DND-41 (cell line): ENCODE measurements at regions not wholly inside any gene's neighbourhood (a gene's known extent, or its start where the extent isn't known, plus 50 kb on each side); places are given as distances from the start of the nearest gene placed in this dataset.

ENCODE experiments used
- ATAC-seq: fragments of 200-7000 bp; cut with Tn5 transposase; 3 replicates; pipeline ENCODE4 v1.9.1; 2021; ENCODE audit warnings: low read depth; ENCODE audit not compliant: insufficient read depth
- DNase-seq: peaks from one replicate; pipeline ENCODE4 v3.0.0-alpha.2; 2020
- H2AFZ ChIP-seq: 2 replicates; pipeline ENCODE4 v1.6.0; 2012; ENCODE audit warnings: low read depth, low read length
- H3K27ac ChIP-seq: 2 replicates; pipeline ENCODE4 v1.5.1; 2012; ENCODE audit warnings: low read length, inconsistent platforms
- H3K27me3 ChIP-seq: fragments of 200-600 bp; sonication (generic); 2 replicates; pipeline ENCODE4 v1.6.0; 2012; ENCODE audit warnings: low read length, mild to moderate bottlenecking, inconsistent platforms; ENCODE audit not compliant: insufficient read depth, poor library complexity
- H3K36me3 ChIP-seq: 2 replicates; pipeline ENCODE4 v1.5.1; 2012; ENCODE audit warnings: low read length, inconsistent platforms; ENCODE audit not compliant: insufficient read depth
- H3K4me1 ChIP-seq: 2 replicates; pipeline ENCODE4 v1.5.1; 2012; ENCODE audit warnings: mild to moderate bottlenecking, low read length; ENCODE audit not compliant: insufficient read depth
- H3K4me2 ChIP-seq: 2 replicates; pipeline ENCODE4 v1.6.0; 2012; ENCODE audit warnings: mild to moderate bottlenecking, moderate library complexity, low read length, inconsistent platforms; ENCODE audit not compliant: insufficient read depth
- H3K4me3 ChIP-seq, 2 experiments: fragments of 200-600 bp in 1 of 2; shearing (Covaris generic) in 1 of 2; 2 replicates each; pipeline ENCODE4 v1.5.1; 2012 to 2016; ENCODE audit warnings: inconsistent platforms in 2 of 2, low read length in 2 of 2, mild to moderate bottlenecking in 2 of 2, low read depth in 1 of 2, moderate library complexity in 1 of 2
- H3K79me2 ChIP-seq: 2 replicates; pipeline ENCODE4 v1.6.0; 2012; ENCODE audit warnings: low read length, inconsistent platforms; ENCODE audit not compliant: insufficient read depth
- H3K9ac ChIP-seq: 2 replicates; pipeline ENCODE4 v1.6.0; 2012; ENCODE audit warnings: low read depth, mild to moderate bottlenecking, inconsistent platforms, low read length, moderate library complexity
- H3K9me3 ChIP-seq: 2 replicates; pipeline ENCODE4 v1.5.1; 2012; ENCODE audit warnings: low read length, moderate library complexity, mild to moderate bottlenecking, inconsistent platforms; ENCODE audit not compliant: insufficient read depth, severe bottlenecking
- H4K20me1 ChIP-seq: 2 replicates; pipeline ENCODE4 v1.6.0; 2012; ENCODE audit warnings: low read length; ENCODE audit not compliant: insufficient read depth
- CTCF ChIP-seq: IDR thresholded peaks from 2 replicates; pipeline ENCODE4 v1.5.1; 2012; ENCODE audit warnings: borderline replicate concordance, low read length, moderate library complexity, mild to moderate bottlenecking; ENCODE audit not compliant: poor library complexity, severe bottlenecking; ENCODE audit errors: extremely low read depth
- EZH2 ChIP-seq: IDR thresholded peaks from 3 replicates; pipeline ENCODE4 v1.6.1; 2012; ENCODE audit warnings: borderline replicate concordance, low read depth, mild to moderate bottlenecking, moderate library complexity, low read length, inconsistent platforms; ENCODE audit not compliant: severe bottlenecking

GRCh38 chr9:107989099-107989498 is 499.5 kb upstream of the KLF4 start:
- Histone ChIP-seq H3K79me2 (no peaks in the 10 kb centered on the region), H4K20me1 (no peaks in the 10 kb centered on the region), H3K4me1 (no peaks in the 10 kb centered on the region), H3K4me3 (no peak overlapping the region), H2AFZ (no peak overlapping the region), H3K9ac (no peak overlapping the region), H3K9me3 (no peaks in the 10 kb centered on the region), H3K27ac (no peak overlapping the region), H3K4me2 (no peak overlapping the region), H3K27me3 (no peaks in the 10 kb centered on the region), H3K36me3 (no peaks in the 10 kb centered on the region)
- DNase-seq (no peak), ATAC-seq (no peak)
- TF ChIP-seq CTCF = no peak
- no peak for TF ChIP-seq EZH2

GRCh38 chr9:107984956-107985355 is 495.4 kb upstream of the KLF4 start:
- Histone ChIP-seq H3K9me3 (no peaks in the 10 kb centered on the region), H4K20me1 (no peaks in the 10 kb centered on the region), H3K4me3 (no peak overlapping the region), H3K27ac (no peak overlapping the region), H2AFZ (no peak overlapping the region), H3K9ac (no peak overlapping the region), H3K4me2 (no peak overlapping the region), H3K27me3 (no peaks in the 10 kb centered on the region), H3K79me2 (no peaks in the 10 kb centered on the region), H3K36me3 (no peaks in the 10 kb centered on the region), H3K4me1 (no peaks in the 10 kb centered on the region)
- no peak for TF ChIP-seq EZH2
- no peak for TF ChIP-seq CTCF
- ATAC-seq (no peak), DNase-seq (no peak)

GRCh38 chr9:107983762-107984161 is 494.2 kb upstream of the KLF4 start:
- Histone ChIP-seq H3K27me3 (no peaks in the 10 kb centered on the region), H3K79me2 (no peaks in the 10 kb centered on the region), H3K4me3 (no peak overlapping the region), H4K20me1 (no peaks in the 10 kb centered on the region), H3K9ac (no peak overlapping the region), H2AFZ (no peak overlapping the region), H3K36me3 (no peaks in the 10 kb centered on the region), H3K4me1 (no peaks in the 10 kb centered on the region), H3K27ac (no peak overlapping the region), H3K9me3 (no peaks in the 10 kb centered on the region), H3K4me2 (no peak overlapping the region)
- no peak for DNase-seq
- TF ChIP-seq CTCF (no peak), EZH2 (no peak)
- no peak for ATAC-seq

GRCh38 chr9:107983181-107983603 is 493.6 kb upstream of the KLF4 start:
- Histone ChIP-seq H2AFZ (no peak overlapping the region), H3K4me1 (no peaks in the 10 kb centered on the region), H3K27ac (no peak overlapping the region), H3K9me3 (no peaks in the 10 kb centered on the region), H3K4me2 (no peak overlapping the region), H4K20me1 (no peaks in the 10 kb centered on the region), H3K4me3 (no peak overlapping the region), H3K36me3 (no peaks in the 10 kb centered on the region), H3K79me2 (no peaks in the 10 kb centered on the region), H3K27me3 (no peaks in the 10 kb centered on the region), H3K9ac (no peak overlapping the region)
- ATAC-seq = no peak
- TF ChIP-seq CTCF (no peak), EZH2 (no peak)
- no peak for DNase-seq
